ENCODE measurements at regions not wholly inside any gene's neighbourhood (a gene's known extent, or its start where the extent isn't known, plus 50 kb on each side); places are given as distances from the start of the nearest gene placed in this dataset.

- H3K27ac ChIP-seq = no peak overlapping the region
- no peak for TF ChIP-seq CTCF (conservative IDR thresholded peaks at IDR 0.05)
- TF ChIP-seq ZFX (IDR thresholded peaks at IDR 0.05) = no peak
These were observed 287.4 kb upstream of the ACTBL2 start for GRCh38 chr5:57770039-57770438.

GRCh38 chr5:57768745-57769144 is 286.1 kb upstream of the ACTBL2 start:
- H3K27ac ChIP-seq = no peak overlapping the region
- TF ChIP-seq CTCF (conservative IDR thresholded peaks at IDR 0.05) (no peak), ZFX (IDR thresholded peaks at IDR 0.05) (no peak)

DNA sequence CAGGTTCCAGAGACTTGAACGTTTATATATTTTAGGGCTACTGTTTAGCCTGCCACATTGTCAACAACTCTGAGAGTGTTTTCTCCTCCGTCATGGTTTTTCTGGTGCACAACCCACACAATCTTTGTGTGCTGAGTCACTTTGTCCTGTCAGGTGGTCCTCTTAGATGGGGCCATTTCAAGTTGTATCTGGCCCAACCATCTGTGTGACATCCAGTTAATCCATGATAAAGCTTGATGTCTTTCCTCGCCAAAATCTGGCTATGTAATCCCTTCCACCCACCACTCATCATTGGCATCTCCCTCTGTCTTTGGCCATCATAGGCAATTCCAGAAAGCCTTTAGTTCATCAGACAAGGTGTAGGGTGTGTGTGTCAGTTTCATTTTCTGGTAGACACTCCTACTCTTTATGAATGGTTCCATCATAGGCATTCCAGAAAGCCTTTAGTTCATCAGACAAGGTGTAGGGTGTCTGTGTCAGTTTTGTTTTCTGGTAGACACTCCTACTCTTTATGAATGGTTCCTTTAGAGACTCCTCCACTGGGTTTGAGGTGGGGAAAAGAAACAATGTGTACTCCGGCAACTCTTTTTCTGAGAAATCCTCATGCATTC is 282.0 kb upstream of the ACTBL2 start:
- no peak overlapping the region for H3K27ac ChIP-seq
- no peak for TF ChIP-seq ZFX (IDR thresholded peaks at IDR 0.05)
- TF ChIP-seq CTCF (conservative IDR thresholded peaks at IDR 0.05) = no peak

DNA sequence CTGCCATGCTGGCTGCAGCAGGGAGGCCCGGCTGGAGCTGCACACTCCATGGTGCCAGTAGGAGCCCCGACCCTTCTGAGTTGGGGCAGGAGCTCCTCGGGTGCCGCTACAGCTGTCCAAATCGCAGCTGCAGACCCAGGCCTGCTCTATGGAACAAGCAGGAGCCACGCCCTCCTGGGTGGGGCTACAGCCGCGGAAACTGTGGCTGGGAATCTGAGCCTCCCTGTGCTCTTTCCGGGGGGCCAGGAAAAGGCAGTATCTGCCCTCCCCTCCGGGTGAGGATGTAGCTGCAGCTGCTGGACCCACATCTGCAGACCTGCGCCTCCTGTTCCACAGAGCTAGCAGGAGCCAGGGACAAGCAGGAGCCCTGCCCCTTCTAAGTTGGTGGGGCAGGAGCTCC is 278.9 kb upstream of the ACTBL2 start:
- TF ChIP-seq ZFX (IDR thresholded peaks at IDR 0.05) (no peak), CTCF (conservative IDR thresholded peaks at IDR 0.05) (no peak)
- no peak overlapping the region for H3K27ac ChIP-seq

GRCh38 chr5:57754616-57755015 is 272.0 kb upstream of the ACTBL2 start:
- TF ChIP-seq CTCF (conservative IDR thresholded peaks at IDR 0.05) = no peak
- TF ChIP-seq ZFX (IDR thresholded peaks at IDR 0.05) = no peak

DNA sequence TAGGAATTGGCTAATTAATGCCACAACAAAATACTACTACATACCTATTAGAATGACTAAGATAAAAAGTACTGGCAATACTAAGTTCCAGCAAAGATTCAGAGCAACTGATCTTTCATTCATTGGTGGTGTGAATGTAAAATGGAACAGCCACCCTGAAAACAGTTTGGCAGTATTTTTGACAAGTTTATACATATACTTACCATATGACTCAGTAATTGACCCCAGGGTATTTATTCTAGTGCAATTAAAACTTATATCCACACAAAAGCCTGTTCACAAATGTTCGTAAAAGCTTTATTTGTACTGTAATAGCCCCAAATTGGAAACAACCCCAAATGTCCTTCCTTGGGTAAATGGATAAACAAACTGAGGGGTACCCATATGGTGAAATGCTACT is 270.8 kb upstream of the ACTBL2 start:
- H3K27ac ChIP-seq = no peak overlapping the region
- no peak for TF ChIP-seq CTCF (conservative IDR thresholded peaks at IDR 0.05)
- TF ChIP-seq ZFX (IDR thresholded peaks at IDR 0.05) = no peak

More at GRCh38 chr5:57754616-57755015, 272.0 kb upstream of the ACTBL2 start:
- H3K27ac ChIP-seq = no peak overlapping the region

GRCh38 chr5:57751710-57752109 is 269.1 kb upstream of the ACTBL2 start:
- TF ChIP-seq CTCF (conservative IDR thresholded peaks at IDR 0.05) = no peak
- TF ChIP-seq ZFX (IDR thresholded peaks at IDR 0.05) = no peak
- H3K27ac ChIP-seq = no peak overlapping the region
